NT2/D1 (cell line): ENCODE measurements at regions not wholly inside any gene's neighbourhood (a gene's known extent, or its start where the extent isn't known, plus 50 kb on each side); places are given as distances from the start of the nearest gene placed in this dataset.
"Not testable (repeated sequence)": the region's sequence is repeated elsewhere in the genome, so short reads cannot be mapped to it uniquely, and the experiment has no call there.

Experiments used
- DNase-seq: peaks from one replicate; pipeline ENCODE4 v3.0.0-alpha.2; 2011; ENCODE audit warnings: low read depth, low spot score
- H3K27me3 ChIP-seq: 2 replicates; pipeline ENCODE4 v1.6.0; 2011; ENCODE audit warnings: mild to moderate bottlenecking; ENCODE audit not compliant: insufficient read length, insufficient read depth
- H3K36me3 ChIP-seq: 2 replicates; pipeline ENCODE4 v1.6.1; 2011; ENCODE audit warnings: mild to moderate bottlenecking, low read length, mixed read lengths; ENCODE audit not compliant: insufficient read depth, insufficient read length
- H3K4me1 ChIP-seq: 2 replicates; pipeline ENCODE4 v1.5.1; 2011; ENCODE audit not compliant: insufficient read depth, insufficient read length
- H3K4me3 ChIP-seq: 2 replicates; pipeline ENCODE4 v1.5.1; 2011; ENCODE audit warnings: low read depth; ENCODE audit not compliant: insufficient read length
- H3K9ac ChIP-seq: 2 replicates; pipeline ENCODE4 v1.6.0; 2011; ENCODE audit warnings: low read depth; ENCODE audit not compliant: insufficient read length
- H3K9me3 ChIP-seq: 2 replicates; pipeline ENCODE4 v1.5.1; 2011; ENCODE audit warnings: mild to moderate bottlenecking, low read length; ENCODE audit not compliant: insufficient read depth
- SUZ12 ChIP-seq: IDR thresholded peaks from 2 replicates; pipeline ENCODE4 v1.6.1; 2011; ENCODE audit not compliant: insufficient read length, insufficient read depth; ENCODE audit errors: extremely low read depth
- YY1 ChIP-seq: IDR thresholded peaks from 2 replicates; pipeline ENCODE4 v1.6.1; 2011; ENCODE audit not compliant: insufficient read length, insufficient read depth
- ZNF274 ChIP-seq: IDR thresholded peaks from 2 replicates; pipeline ENCODE4 v1.6.1; 2011; ENCODE audit warnings: mild to moderate bottlenecking, low read depth, low read length

DNA sequence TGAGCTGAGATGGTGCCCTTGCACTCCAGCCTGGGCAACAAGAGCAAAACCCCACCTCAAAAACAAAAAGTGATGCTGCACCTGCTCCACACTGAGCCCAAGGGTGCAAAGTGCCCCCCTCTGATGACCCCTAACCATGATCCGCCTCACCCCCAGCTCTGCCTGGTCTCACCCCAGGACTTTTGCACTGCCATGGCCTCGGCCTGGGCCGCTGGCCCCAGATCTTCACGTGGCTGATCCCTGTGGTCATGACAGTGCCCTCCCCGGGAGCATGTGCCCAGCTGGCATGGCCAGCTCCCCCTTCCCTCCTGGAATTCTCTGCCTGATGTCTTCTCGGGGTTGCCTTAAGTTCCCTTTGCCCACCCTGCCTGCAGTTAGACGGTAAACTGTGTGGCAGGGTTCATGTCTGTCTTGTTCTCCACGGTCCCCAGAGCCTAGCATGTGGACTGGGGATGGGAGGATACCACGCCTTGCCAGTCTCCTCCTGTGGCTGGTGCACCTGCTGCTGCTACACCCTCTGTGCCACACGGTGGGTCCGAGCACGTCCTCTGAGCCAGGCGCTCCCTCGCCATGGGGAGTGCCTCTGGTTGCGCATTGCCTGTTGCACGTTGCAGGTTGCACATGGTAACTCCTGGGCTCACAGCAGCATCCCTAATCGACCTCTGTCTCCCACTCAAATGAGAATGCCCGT lies 77.4 kb upstream of the PPP1R26 start:
- TF ChIP-seq SUZ12 = no peak
- no peak for TF ChIP-seq ZNF274
- no peak for TF ChIP-seq YY1
- Histone ChIP-seq H3K27me3 (no peaks in the 10 kb centered on the region), H3K9me3 (peaks cover 5% of the 10 kb centered on the region; the same call in 1 of the 2 replicates), H3K4me1 (no peaks in the 10 kb centered on the region), H3K9ac (no peak overlapping the region), H3K4me3 (no peak overlapping the region), H3K36me3 (no peaks in the 10 kb centered on the region)
- DNase-seq = no peak

DNA sequence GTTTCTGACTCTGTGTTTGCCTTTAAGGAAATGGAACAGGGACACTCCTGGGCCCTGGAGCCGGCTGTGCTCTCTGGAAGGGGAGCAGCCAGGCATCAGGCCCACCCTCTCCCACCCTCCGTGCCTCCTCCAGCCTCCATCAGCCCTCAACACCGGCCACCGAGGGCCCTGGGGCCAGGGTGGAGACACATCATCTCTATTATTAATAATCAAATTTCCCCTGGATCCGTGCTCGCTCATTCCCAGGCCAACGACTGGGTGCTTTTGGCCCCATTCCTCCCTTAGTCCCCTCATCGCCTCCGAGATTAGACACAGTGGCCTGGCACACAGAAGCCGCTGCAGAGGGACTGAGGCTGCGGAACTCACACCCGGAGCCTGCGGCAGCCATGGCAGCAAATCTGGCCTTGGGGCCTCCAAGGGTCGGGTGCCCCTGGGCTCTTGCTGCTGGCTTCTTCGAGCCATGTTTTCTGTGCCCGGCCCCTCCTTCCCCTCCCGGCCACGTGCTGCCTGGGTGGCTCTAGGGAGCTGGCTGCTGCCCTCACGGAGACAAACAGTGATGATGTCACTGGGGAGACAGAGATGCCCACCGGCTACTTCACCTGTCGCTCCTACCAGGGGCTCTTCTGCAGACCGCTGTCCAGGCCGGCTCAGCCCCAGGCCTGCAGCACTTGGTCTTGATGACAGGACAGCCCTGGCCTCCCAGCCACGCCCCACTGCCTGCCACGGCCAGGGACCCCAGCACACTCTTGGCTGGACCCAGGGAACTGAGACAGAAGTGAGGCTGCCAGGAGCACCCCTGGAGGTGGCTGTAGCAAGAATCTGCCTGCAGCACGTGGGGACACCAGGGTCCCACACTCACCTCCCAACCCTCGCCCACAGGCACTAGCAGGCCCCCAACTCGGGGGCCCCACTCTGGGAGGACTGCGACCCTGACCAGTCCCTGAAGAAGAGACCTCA lies 76.6 kb upstream of the PPP1R26 start:
- Histone ChIP-seq H3K9ac (no peak overlapping the region), H3K27me3 (peaks cover 3% of the 10 kb centered on the region), H3K4me1 (no peaks in the 10 kb centered on the region), H3K36me3 (no peaks in the 10 kb centered on the region), H3K9me3 (no peaks in the 10 kb centered on the region), H3K4me3 (no peak overlapping the region)
- no peak for DNase-seq
- TF ChIP-seq YY1 (no peak), SUZ12 (no peak), ZNF274 (no peak)

DNA sequence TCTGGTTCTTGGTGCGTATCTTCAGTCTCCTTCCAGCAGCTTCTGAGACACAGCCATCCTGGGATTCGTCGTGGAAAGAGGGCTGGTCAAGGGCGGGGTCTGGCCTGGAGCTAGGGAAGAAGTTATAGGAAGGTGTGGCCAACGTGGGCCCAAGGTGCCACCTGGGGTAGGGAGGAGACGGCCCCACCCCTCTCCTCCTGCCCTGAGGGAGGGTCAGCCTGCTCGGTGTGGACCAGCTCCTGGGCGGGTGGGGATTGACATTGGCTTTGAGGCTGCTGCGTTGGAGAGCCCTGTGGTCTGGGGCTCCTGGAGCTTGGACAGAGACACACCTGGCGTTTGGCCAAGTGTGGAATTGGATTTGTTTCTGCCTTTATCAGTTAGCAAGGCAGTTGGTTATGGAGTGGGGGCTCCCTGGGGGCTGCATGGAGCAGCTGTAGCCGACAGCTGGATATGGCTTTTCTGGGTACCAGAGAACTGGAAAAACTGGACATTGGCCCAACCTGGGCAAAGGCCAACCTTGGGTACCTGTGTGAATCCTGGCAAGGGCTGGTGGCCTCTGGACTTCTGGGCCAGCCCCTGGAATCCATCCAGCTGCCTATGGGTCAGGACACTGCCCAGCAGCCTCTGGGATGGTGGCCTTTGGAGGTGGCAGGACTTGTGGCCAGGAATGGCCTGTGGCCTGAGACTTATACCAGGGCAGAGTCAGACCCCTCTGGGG lies 75.7 kb upstream of the PPP1R26 start:
- DNase-seq = no peak
- Histone ChIP-seq H3K27me3 (peaks cover 3% of the 10 kb centered on the region), H3K36me3 (no peaks in the 10 kb centered on the region), H3K9ac (no peak overlapping the region), H3K4me1 (no peaks in the 10 kb centered on the region), H3K4me3 (no peak overlapping the region), H3K9me3 (no peaks in the 10 kb centered on the region)
- TF ChIP-seq YY1 (no peak), ZNF274 (no peak), SUZ12 (no peak)

DNA sequence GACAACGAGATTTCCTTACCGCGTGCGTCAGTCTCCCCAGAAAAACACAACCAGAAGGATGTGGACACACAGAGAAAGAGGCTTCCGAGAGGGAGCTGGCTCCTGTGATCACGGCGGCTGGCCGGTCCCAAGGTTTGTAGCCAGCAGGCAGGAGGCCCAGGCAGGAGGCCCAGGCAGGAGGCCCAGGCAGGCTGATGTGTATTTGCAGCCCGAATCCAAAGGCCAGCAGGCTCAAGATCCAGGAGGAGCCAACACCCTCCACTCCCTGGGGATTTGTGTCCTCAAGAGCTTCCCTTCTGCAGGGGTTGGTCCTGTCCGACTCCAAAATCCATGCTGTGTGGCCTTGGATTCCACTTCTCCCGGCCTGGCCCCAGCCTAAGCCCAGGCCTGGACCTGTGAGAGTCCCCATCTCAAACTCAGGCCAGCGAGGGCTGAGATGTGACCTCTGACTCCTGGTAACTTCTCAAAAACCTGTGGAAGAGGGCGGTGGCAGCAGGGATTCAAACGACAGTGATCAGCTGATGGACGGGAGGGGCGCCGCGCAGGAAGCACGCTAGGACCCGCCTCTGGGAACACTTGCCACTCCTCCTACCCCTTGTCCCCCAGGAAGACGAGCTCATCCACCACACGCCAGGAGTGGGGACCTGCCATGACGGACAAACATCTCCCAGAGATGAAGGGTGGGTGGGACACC lies 75.0 kb upstream of the PPP1R26 start:
- Histone ChIP-seq H3K9me3 (no peaks in the 10 kb centered on the region), H3K36me3 (no peaks in the 10 kb centered on the region)
- TF ChIP-seq SUZ12 (no peak), YY1 (no peak), ZNF274 (no peak)

DNA sequence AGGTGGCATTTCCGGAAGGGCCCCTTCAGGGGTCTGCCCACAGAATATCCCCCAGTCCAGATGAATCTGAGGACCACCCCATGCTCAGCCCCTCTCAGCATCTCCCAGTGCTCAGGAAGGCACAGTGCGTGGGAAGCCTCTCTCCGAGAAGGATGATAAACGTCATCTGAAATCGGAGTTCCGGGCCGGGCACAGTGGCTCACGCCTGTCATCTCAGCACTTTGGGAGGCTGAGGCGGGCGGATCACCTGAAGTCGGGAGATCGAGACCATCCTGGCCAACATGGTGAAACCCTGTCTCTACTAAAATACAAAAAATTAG lies 74.5 kb upstream of the PPP1R26 start:
- not testable (repeated sequence) for DNase-seq, H3K9ac ChIP-seq, H3K4me1 ChIP-seq, H3K27me3 ChIP-seq, H3K9me3 ChIP-seq, H3K36me3 ChIP-seq, H3K4me3 ChIP-seq

More for the DNA sequence above, 75.0 kb upstream of the PPP1R26 start:
- no peak overlapping the region for H3K9ac ChIP-seq
- H3K4me1 ChIP-seq = no peaks in the 10 kb centered on the region
- DNase-seq = no peak
- no peak overlapping the region for H3K4me3 ChIP-seq
- peaks cover 3% of the 10 kb centered on the region for H3K27me3 ChIP-seq

DNA sequence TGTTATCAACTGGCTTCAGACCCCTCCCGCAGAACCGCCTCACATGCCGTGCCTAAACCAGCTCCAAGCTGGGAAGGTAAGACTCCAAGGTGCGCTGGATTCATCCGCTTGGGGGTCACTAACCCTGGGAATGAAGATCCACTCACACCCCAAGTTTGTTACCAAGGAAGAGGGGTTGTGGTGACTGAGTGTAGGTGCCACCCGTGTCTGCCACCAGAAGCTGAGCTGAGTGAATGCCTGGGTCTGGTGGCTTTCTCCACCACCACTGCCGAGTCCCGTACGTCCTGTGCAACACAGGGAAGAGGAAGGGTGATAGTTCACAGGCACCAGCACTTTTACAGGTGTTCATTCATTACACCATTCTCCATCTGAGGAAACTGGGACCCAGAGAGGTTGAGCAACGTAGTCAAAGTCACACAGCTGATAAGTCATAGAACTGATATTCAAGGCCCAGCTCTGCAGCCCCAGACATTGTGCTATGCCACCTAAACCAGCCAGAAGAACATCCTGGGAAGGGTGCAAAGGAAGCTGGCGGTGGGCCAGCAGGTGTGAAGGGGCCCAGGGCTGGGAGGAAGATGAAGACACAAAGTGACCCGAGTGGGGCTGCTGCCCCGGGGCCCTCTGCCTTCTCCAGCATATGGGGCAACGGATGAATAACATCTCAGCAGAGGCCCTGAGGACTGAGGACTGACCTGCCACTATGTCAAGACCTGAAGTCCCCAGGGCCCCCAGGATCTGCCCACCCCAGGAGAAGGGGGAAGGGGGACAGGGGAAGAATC lies 70.9 kb upstream of the PPP1R26 start:
- no peak for DNase-seq
- peaks cover 6% of the 10 kb centered on the region; the same call in 1 of the 2 replicates for H3K9me3 ChIP-seq
- no peak overlapping the region for H3K4me3 ChIP-seq
- peaks cover 3% of the 10 kb centered on the region for H3K27me3 ChIP-seq
- H3K4me1 ChIP-seq = no peaks in the 10 kb centered on the region
- TF ChIP-seq ZNF274 (no peak), SUZ12 (no peak), YY1 (no peak)
- H3K36me3 ChIP-seq = no peaks in the 10 kb centered on the region
- H3K9ac ChIP-seq = no peak overlapping the region
